NCI-H146 treated with DMSO at 0.1 percent for 48 hours (cell line): ENCODE measurements at regions not wholly inside any gene's neighbourhood (a gene's known extent, or its start where the extent isn't known, plus 50 kb on each side); places are given as distances from the start of the nearest gene placed in this dataset.
"Not testable (repeated sequence)": the region's sequence is repeated elsewhere in the genome, so short reads cannot be mapped to it uniquely, and the experiment has no call there.

ENCODE experiments used
- DNase-seq: peaks from one replicate; lab custom pipeline; 2025; ENCODE audit not compliant: unreplicated experiment; lab: John Stamatoyannopoulos, UW

DNA sequence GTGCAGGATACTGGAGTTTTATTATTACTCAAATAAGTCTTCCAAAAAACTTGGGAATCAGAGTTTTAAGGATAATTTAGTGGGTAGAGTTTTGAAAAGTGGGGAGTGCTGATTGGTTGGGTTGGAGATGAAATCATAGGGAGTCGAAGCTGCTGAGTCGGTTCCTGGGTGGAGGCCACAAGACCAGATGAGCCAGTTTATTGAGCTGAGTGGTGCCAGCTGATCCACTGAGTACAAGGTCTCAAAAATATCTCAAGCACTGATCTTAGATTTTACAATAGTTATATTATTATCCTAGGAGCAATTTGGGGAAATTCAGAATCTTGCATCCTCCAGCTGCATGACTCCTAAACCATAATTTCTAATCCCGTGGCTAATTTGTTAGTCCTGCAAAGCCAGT is 804.9 kb upstream of the SEMA6A start:
- DNase-seq: no peak

DNA sequence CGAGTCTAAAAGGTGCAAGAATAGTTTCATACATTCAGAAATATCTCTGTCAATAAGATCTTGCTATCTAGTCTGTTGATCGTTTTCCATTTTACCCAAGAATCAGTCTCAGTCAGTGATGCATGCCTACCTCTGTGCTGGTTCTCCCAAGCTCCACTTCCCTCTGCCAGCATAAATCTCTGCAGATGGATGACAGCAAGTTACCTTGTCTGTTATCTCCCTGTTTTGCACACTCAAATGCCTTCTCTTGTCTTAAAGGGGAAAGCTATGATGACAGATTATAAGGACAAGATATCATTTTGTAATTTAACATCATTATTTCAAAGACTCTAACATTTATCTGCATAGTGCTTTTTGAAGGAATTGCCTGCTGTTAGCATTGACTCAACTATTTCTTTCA is 802.1 kb upstream of the SEMA6A start:
- no peak for DNase-seq

DNA sequence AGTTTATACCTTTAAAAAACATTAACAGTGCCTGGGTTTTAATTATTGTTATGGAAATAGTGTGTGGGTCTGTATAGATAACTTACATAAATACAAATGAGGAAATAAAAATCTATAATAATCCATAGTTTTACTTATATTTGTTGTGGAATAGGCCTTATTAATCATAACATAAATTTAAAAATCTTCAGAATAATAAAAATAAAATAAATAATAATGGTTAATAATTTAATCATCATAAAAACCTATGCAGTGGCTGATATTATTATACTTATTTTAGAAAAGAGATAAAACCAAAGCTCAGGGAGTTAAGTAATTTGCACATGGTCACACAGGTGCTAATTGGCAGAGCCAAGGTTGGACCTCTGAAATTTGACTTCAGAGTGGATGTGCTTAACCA is 785.3 kb upstream of the SEMA6A start:
- no peak for DNase-seq

DNA sequence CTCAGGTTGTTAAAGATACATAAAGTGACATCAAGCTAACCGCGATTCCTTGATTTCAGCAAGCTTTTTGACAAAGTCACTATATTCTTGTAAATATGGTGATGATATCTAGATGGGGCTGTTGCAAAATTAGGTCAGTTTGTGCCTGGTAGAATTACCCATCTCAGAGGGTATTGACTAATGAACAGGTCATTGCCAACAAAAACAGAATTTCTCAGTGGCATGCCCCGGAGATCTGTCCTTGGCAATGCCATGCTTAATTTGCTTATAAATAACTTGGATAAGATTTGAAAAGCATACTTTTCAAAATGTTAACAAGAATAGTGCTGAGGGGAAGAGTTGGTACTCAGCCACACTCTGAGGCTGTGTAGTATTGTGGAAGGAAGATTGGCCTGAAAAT is 783.3 kb upstream of the SEMA6A start:
- DNase-seq: no peak

DNA sequence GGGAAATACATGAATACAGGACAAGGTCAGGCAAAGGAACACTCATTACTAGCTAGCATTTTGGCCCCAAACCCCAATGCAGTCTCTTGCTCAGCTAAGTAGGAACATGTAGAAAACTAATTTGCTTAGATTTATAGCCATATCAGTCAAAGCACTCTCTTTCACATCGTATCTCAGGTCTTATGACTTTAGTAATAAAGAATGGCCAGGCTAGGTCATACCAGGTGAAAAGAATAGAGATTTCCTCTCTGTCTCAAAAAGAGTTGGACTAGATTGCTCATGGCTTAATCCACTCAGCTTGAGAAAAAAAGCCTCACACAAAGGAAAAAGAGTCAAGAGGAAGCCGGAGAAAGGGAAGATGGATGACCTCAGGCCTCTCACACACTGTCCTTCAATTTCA is 772.7 kb upstream of the SEMA6A start:
- DNase-seq: no peak

DNA sequence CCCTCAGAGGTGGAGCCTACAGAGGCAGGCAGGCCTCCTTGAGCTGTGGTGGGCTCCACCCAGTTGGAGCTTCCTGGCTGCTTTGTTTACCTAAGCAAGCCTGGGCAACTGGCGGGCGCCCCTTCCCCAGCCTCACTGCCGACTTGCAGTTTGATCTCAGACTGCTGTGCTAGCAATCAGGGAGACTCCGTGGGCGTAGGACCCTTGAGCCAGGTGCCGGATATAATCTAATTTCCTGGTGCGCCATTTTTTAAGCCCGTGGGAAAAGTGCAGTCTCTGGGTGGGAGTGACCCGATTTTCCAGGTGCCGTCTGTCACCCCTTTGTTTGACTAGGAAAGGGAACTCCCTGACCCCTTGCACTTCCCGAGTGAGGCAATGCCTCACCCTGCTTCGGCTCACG is 769.1 kb upstream of the SEMA6A start:
- DNase-seq: not testable (repeated sequence)

DNA sequence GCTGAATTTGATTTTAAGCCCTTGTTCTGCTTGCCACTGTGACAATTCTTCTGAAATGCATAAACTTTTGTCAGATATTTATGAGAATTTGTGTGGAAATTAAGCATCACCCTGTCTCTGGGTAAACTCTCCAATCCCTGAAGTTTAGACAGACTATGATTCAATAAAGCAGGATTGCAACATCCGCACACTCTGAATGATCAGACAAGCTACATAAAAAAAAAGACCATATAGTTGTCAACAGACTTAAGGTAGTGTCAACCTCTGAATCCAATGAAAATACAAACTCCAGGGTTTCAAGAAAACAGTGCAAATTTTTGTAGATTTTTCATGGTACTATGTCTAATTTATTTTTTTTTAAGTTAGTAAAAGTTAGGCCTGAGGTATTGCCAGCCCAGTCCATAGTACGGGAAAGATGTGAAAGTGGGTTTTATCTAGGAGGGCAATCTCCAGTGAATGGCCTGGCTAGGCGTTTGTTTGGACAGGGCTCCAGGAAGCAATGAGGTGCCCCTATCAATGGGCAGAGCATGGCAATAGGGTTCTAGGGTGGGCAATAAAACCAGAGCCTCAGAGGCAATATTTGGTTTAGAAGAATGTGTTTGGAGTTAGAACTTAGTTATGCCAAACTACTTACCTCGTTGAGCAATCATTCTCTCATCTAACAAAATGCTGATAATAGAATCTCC is 762.6 kb upstream of the SEMA6A start:
- DNase-seq: no peak

DNA sequence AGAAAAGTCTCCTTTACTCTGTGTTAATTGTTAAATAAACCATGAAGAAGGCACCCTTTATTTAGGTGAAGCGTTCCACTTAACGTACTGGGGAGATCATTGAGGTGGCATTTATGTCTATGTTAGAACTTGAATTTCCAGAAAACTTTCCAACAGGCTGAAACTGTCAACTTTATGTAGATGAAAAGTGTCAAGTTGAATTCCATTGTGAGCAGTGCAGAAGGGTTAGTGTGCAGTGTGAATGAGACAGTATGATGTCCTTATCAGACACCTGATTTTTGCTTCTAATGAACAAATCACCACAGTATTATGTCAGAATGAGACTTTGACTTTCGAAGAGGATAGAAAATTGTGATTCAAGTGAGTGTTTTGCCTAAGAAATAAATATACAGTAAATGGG is 761.6 kb upstream of the SEMA6A start:
- no peak for DNase-seq

DNA sequence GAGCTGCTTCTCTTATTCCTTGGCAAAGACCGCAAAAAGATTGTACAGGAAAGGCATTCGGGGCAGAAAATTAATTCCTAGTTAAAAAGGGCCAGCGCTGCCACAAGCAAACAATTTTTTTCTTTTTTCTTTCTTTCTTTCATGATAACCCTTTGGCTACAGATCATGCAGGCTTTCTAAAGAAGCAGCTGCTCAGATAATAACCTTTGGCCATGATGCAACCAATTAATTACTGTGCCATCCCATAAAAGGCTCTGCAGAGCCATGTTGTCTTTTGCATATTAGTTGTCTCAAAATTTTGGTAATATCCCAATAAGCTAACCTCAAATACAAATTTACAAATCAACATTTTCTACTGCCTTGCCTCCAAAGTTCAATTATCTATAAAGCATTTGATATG is 758.4 kb upstream of the SEMA6A start:
- no peak for DNase-seq

DNA sequence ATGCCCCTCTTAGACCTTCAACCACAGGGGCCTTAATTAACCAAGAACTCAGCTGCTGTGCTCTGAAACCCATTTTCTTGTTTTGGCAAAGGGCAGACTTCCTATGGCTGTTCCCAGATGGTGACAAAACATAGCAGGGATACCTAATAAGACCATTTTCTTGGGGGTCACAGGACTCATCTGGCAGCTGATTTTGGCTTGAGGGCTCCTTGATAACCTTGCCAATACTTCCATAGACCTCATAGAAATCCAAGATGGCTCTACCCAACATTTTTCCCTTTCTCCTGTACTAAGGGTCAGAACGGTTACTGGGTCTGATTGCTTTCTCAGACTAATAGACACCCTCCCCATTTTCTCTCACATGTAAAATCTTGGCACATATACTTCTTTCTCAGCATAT is 757.7 kb upstream of the SEMA6A start:
- no peak for DNase-seq

DNA sequence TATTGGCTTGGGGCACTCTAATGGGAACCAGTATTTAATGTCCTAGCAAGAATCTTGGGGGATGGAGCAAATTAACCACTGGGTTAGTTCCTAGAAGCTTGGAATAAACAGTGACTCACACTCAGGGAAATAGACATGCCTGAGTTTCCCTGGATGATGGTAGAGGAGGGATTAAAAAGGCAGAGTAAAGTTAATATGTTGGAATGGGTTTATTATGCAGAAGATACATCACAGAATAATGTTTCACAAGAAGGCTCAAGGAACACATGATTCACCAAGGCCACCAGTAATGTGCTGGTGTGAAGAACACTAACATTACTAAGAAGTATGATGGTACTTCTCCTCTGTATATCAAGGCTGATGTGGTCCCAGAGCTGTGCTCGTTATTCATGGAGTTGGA is 752.9 kb upstream of the SEMA6A start:
- DNase-seq: no peak

DNA sequence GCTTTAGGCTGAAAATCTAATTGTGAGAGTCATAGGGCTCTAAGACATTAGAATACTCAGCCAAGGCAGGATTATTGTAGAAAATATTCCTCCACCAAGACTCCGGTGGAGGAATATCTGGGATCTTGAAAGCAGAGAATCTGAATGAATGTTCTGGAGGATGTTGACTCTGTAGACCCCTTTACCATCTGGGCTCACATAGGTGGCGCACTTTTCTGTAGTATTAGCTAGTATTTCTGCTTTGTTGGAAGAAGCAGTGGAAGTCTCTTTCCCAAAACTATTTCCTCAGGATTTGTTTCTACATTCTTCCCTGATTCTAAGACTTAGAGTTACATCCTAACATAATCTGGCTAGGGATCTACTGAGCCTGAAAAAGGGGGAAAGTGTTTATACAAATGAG is 752.4 kb upstream of the SEMA6A start:
- no peak for DNase-seq

DNA sequence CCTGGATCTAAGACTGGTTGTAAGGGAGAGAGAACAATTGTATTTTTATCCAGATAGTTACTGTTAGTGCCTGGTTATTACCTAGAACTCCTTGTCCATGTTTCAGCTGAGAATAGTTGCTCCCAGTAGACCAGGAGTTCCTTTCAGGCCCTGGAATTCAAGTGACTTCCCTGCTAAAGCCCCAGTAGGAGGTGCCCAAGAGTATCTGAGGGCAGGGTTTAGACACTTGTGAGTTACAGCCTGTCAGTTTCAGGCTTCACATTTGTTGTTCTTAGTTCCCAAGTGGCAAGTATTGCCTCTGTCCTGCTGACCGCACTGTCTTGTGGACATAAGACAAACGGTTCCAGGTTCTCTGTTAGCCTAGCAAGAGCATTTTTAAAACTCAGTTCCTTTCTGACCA is 743.9 kb upstream of the SEMA6A start:
- no peak for DNase-seq

DNA sequence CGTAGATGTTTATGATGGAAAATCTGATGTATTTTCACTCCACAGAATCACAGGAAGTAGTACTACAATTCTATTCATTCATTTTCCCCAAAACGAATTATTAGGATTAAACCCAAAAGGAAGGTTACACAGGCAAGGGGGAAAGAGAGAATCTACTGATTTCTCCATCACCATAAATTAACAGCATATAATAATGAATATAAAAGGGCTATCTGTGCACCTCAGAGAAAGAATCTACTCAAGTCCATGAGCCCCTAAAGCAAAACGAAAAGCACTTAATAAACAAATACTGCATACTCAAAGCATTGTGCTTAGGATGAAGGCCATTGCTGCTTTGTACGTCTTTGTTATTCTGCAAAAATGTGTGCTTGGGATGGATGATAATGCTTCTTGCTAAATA is 740.5 kb upstream of the SEMA6A start:
- no peak for DNase-seq

DNA sequence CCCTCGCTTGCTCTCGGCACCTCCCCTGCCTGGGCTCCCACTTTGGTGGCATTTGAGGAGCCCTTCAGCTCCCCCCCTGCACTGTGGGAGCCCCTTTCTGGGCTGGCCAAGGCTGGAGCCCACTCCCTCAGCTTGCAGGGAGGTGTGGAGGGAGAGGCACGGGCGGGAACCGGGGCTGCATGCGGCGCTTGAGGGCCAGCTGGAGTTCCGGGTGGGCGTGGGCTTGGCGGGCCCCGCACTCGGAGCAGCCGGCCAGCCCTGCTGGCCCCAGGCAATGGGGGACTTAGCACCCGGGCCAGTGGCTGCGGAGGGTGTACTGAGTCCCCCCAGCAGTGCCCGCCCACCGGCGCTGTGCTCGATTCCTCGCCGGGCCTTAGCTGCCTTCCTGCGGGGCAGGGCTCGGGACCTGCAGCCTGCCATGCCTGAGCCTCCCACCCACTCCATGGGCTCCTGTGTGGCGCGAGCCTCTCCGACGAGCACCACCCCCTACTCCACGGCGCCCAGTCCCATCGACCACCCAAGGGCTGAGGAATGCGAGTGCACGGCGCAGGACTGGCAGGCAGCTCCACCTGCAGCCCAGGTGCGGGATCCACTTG is 730.0 kb upstream of the SEMA6A start:
- not testable (repeated sequence) for DNase-seq

DNA sequence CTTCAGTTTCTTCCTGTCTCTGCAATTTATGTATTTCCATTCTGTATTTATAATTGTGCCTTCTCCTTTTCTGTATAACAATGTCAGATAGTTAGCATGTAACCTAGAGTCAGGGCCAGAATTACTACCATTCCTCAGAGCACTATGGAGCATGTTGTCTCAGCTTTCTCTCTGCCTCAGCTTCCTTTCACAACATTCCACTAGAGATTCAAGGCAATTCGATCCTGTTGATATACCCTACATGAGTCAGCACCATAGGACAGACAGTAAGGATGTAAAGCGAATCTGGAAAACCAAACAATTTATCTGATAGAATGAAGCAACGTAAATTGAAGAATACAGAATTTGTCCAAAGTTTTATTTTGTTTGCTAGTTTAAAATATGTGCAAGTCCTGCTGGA is 728.3 kb upstream of the SEMA6A start:
- no peak for DNase-seq

DNA sequence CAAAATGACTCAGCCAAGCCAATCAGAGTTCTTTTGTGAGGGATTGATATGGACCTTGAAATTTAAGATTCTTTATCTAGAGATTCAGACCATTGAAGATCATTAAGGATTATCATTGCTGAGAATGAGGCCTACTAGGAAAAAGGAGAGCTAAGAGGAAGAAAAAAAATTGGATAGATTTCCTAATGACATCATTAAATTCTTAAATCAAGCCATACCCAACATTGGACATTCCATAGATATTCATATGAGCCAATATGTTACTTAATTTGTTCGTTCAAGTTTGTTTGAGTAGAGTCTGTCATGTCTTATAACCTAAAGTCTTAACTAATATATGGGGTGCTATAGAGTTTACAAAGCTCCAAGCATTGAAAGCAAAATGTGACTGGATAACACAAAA is 727.9 kb upstream of the SEMA6A start:
- DNase-seq: no peak

DNA sequence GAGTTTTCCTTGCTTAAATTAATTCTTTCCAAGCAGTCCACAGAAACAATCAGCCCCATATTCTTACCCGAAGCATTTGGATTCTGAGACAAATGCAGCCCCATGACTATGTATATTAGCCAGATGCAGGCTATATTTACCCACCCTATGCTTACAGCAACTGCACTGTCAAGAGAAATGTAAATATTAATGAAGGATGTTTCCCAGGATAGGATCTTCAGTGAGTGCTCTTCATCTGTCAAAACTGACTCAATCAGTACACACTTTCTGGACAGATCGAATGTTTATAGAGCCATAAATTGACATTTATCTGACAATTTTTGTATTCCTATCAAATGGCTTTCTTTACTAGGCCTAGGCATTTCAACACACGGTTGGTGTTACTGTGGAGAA is 725.3 kb upstream of the SEMA6A start:
- no peak for DNase-seq

DNA sequence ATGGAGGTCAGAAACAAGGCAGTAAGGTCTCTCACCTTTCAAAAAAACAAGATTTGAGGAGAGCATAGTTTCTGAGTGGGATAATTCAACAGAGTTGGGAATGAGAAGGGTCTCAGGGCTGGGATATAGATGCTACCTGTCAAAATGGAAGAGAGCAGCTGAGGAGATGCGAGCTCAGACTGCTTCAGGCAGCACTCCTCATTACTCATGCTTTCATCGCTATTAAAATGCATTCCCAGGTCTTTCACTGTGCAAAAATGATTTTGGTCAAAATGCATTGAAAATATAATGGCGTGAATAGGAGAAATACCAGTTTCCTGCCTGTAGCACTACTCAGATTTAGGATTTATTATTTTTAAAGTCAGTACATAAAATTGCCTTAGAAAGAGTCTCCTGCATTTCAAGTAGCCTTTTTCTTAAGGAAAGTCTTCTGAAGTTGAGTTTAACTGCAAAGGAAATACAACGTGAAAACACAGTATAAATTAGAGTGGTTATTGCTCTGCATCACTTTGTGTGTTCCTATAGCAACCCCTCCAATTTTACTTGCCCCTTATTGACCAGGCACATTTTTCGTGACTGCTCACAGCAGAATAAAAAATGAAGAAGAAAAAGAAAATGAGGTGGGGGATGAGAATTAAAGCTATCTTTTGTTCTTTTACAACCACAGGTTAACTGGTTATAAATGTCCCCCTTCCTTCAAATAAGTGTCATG is 724.8 kb upstream of the SEMA6A start:
- DNase-seq: no peak

DNA sequence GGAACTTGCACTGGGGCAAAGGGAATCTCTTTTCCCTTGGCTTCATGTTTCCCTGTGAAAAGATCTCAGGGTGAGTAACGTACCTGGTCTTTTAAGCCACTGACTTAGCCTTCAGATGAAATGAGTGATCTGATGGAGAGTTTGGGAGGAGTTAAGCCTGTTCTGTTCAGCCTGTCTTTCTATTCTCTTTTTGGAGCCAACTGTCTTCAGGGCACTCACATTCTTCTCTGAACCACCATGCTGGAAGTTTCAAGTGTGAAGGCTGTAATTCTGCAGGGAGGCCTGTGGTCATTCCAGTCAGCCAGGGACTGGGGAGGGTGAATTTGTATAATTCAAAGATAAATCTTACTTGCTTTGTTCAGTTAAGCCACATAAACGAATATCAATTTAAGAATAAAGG is 722.2 kb upstream of the SEMA6A start:
- DNase-seq: no peak

DNA sequence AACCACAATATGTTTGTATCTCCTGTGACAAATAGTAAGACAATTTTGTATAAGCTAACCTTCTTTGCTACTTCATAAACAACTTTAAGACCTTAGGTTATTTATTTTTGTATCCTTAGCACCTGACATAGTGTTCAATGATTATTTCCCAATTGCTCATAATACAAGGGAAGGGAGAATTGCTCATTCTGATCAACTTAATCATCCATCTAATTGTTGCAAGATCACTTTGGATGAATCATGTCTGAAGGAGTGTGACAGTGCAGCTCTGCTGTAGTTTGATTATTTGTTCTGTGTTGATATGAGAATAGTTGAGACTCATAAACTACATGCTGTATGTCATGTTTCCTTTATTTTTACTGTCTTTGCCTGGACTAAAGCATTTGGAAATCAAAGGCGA is 721.3 kb upstream of the SEMA6A start:
- no peak for DNase-seq

DNA sequence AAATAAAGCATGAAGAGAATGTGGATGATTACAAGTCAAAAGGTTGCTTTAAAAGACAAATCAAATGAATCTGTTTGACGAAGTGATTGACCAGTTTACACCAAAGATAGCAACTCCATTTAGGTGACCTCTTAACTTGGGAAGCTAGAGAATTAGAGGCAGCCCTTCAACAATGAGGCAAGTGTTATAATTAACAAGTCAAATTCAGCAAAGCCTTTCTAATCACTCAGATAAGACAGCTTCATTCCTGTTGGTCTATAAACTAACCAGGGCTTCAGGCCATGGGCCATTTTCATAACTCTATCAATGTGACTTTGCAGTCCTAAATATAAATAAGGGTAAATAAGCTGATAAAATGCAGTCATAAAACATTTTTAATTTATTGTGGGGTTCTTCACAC is 712.2 kb upstream of the SEMA6A start:
- DNase-seq: no peak

DNA sequence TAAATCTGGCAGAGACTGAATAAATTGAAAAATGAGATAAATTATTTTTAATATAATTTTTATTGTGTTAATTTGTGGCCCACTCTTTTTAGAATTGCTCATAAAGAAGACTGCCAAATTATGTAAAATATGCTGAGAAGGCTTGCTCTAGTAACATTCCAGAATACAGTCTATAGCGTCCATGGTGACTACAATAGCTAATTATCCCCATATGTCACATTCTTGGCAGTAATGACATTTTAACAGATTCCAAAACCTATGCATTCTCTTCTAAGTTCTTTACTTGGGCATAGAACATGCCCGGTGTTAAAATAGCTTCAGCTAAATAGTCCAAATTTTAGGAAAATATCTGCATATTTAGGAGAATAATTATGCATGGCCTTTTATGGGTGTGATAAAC is 697.0 kb upstream of the SEMA6A start:
- DNase-seq: no peak
